B cell (primary cell): ENCODE measurements at regions not wholly inside any gene's neighbourhood (a gene's known extent, or its start where the extent isn't known, plus 50 kb on each side); places are given as distances from the start of the nearest gene placed in this dataset.

Source experiments
- ATAC-seq: fragments of 200-7000 bp; cut with Tn5 transposase; one replicate; pipeline ENCODE4 v1.10.0; 2021; ENCODE audit warnings: low read depth, mild to moderate bottlenecking, moderate number of reproducible peaks, moderate library complexity
- CTCF ChIA-PET: fragments of 350-600 bp; sonication (Branson Sonifier 250); formaldehyde crosslinking; loops from one replicate; lab custom pipeline; 2021; ENCODE audit warnings: antibody characterized with exemption, inconsistent platforms; lab: Charles Lee
- POLR2A ChIA-PET: fragments of 350-600 bp; sonication (Branson Sonifier 250); formaldehyde crosslinking; loops from one replicate; lab custom pipeline; 2021; ENCODE audit warnings: antibody characterized with exemption; lab: Charles Lee
- DNase-seq: peaks from one replicate; pipeline ENCODE4 v3.0.0; 2013
- H2AFZ ChIP-seq: 2 replicates; pipeline ENCODE4 v1.6.1; 2012; ENCODE audit warnings: mild to moderate bottlenecking, low read depth, low read length; ENCODE audit not compliant: insufficient read depth, poor library complexity, severe bottlenecking
- H3K27ac ChIP-seq, 2 donors: 1 replicate in 1 of 2; 2 replicates in 1 of 2; pipeline ENCODE4 v1.5.1; 2012 to 2013; ENCODE audit warnings: low read length in 2 of 2, mild to moderate bottlenecking in 2 of 2, moderate library complexity in 1 of 2
- H3K27me3 ChIP-seq, 4 experiments: fragments of 200-600 bp in 1 of 4; sonication (generic) in 1 of 4; replicated peaks in 1 of 4; 1 replicate in 2 of 4; 2 replicates in 2 of 4; pipeline versions ENCODE4 v1.6.1 to v1.7.0; 2013 to 2016; ENCODE audit warnings: low read length in 3 of 4, mild to moderate bottlenecking in 2 of 4, mixed read lengths in 1 of 4, moderate library complexity in 1 of 4; ENCODE audit not compliant: insufficient read depth in 4 of 4, control insufficient read depth in 3 of 4; ENCODE audit errors: control extremely low read depth in 1 of 4
- H3K36me3 ChIP-seq, 2 experiments: replicated peaks in 1 of 2; 1 replicate in 1 of 2; 2 replicates in 1 of 2; pipeline versions ENCODE4 v1.6.1 to v1.7.1; 2013; ENCODE audit warnings: low read length in 1 of 2; ENCODE audit not compliant: insufficient read depth in 2 of 2, control insufficient read depth in 1 of 2; ENCODE audit errors: control extremely low read depth in 1 of 2, extremely low read depth in 1 of 2
- H3K4me1 ChIP-seq, 2 donors: fragments of 200-600 bp in 1 of 2; sonication (generic) in 1 of 2; 1 replicate in 1 of 2; 2 replicates in 1 of 2; pipeline versions ENCODE4 v1.5.1 to v1.6.1; 2013 to 2017; ENCODE audit warnings: low read length in 2 of 2; ENCODE audit not compliant: control insufficient read depth in 2 of 2, insufficient read depth in 2 of 2
- H3K4me2 ChIP-seq: replicated peaks from 2 replicates; pipeline ENCODE3; 2012; ENCODE audit warnings: mild to moderate bottlenecking, low read depth, low read length; ENCODE audit not compliant: poor library complexity, severe bottlenecking
- H3K4me3 ChIP-seq, 5 experiments: fragments of 200-600 bp in 1 of 5; sonication (generic) in 1 of 5; 1 replicate in 3 of 5; 2 replicates in 2 of 5; pipeline versions ENCODE4 v1.5.1 to v1.7.0; 2011 to 2016; ENCODE audit warnings: low read length in 4 of 5, mild to moderate bottlenecking in 4 of 5, low read depth in 2 of 5, control low read depth in 1 of 5, moderate library complexity in 1 of 5; ENCODE audit not compliant: insufficient read depth in 1 of 5; ENCODE audit errors: control extremely low read depth in 1 of 5, extremely low read depth in 1 of 5
- H3K79me2 ChIP-seq: fragments of 200-600 bp; sonication (generic); one replicate; pipeline ENCODE4 v1.6.0; 2016; ENCODE audit warnings: low read length; ENCODE audit not compliant: control insufficient read depth, insufficient read depth
- H3K9ac ChIP-seq: fragments of 200-600 bp; sonication (generic); 2 replicates; pipeline ENCODE4 v1.6.1; 2017; ENCODE audit warnings: mild to moderate bottlenecking, low read length, moderate library complexity
- H3K9me3 ChIP-seq, 3 donors: one replicate each; pipeline versions ENCODE4 v1.6.1 to v1.7.1; 2013; ENCODE audit warnings: low read length in 2 of 3; ENCODE audit not compliant: control insufficient read depth in 2 of 3, insufficient read depth in 1 of 3; ENCODE audit errors: control extremely low read depth in 1 of 3
- H4K20me1 ChIP-seq: 2 replicates; pipeline ENCODE4 v1.6.0; 2012; ENCODE audit warnings: mild to moderate bottlenecking, low read length; ENCODE audit not compliant: insufficient read depth, control insufficient read depth, poor library complexity, severe bottlenecking
- H3K27ac Mint-ChIP-seq: one replicate; pipeline ENCODE4 v1.8.0; 2021; ENCODE audit warnings: mixed read lengths
- H3K27me3 Mint-ChIP-seq: one replicate; pipeline ENCODE4 v1.8.0; 2021; ENCODE audit warnings: mixed read lengths
- H3K4me1 Mint-ChIP-seq: one replicate; pipeline ENCODE4 v1.8.0; 2021; ENCODE audit warnings: mixed read lengths
- H3K4me3 Mint-ChIP-seq: one replicate; pipeline ENCODE4 v1.8.0; 2021; ENCODE audit warnings: mixed read lengths
- H3K9me3 Mint-ChIP-seq: one replicate; pipeline ENCODE4 v1.8.0; 2022; ENCODE audit warnings: mixed read lengths; ENCODE audit not compliant: insufficient read depth
- CTCF ChIP-seq: fragments of 200-600 bp; IDR thresholded peaks from one replicate; pipeline ENCODE4 v1.8.0; 2022; ENCODE audit warnings: antibody characterized with exemption, mild to moderate bottlenecking
- EZH2 ChIP-seq: IDR thresholded peaks from 2 replicates; pipeline ENCODE4 v1.6.1; 2012; ENCODE audit warnings: borderline replicate concordance, low read depth, mild to moderate bottlenecking, moderate library complexity, low read length; ENCODE audit not compliant: insufficient read depth, poor library complexity, severe bottlenecking
- WGBS: methylation state at CpG from one replicate; pipeline ENCODE4 v1.1.5; 2013; ENCODE audit warnings: missing lambda C conversion rate; ENCODE audit not compliant: insufficient coverage; 5-methylcytosine and 5-hydroxymethylcytosine counted together
- intact Hi-C: fragments of 100-400 bp; cut with micrococcal nuclease; formaldehyde crosslinking; loops from one replicate; pipeline ENCODE4 v1.10.0; 2022

GRCh38 chrX:113950081-113950678 lies 633.7 kb upstream of the HTR2C start:
- H3K27ac ChIP-seq: no peak overlapping the region
- TF ChIP-seq CTCF (no peak), EZH2 (no peak)
- H3K4me3 ChIP-seq: no peak overlapping the region
- H3K9me3 ChIP-seq: peaks cover 0 to 5% (median 1%) of the 10 kb centered on the region in 3 donors
- no peak overlapping the region for H3K4me2 ChIP-seq
- H3K27me3 ChIP-seq: no peaks in the 10 kb centered on the region
- Mint-ChIP-seq H3K9me3 (no peaks in the 10 kb centered on the region), H3K4me3 (no peak overlapping the region), H3K4me1 (no peaks in the 10 kb centered on the region), H3K27me3 (no peaks in the 10 kb centered on the region), H3K27ac (no peak overlapping the region)
- H3K4me1 ChIP-seq: no peaks in the 10 kb centered on the region
- DNase-seq: no peak
- ChIA-PET POLR2A (no interaction called here), CTCF (no interaction called here)
- H4K20me1 ChIP-seq: no peaks in the 10 kb centered on the region
- H3K36me3 ChIP-seq: no peaks in the 10 kb centered on the region
- ATAC-seq: no peak
- H3K9ac ChIP-seq: no peak overlapping the region
- no CpG with 5 or more reads among the region's 5 CpGs for WGBS
- H3K79me2 ChIP-seq: no peaks in the 10 kb centered on the region
- intact Hi-C loops: no loop called here
- no peak overlapping the region for H2AFZ ChIP-seq

GRCh38 chrX:113947548-113947947 lies 636.3 kb upstream of the HTR2C start:
- H3K27ac Mint-ChIP-seq: no peak overlapping the region
- H3K9me3 Mint-ChIP-seq: no peaks in the 10 kb centered on the region
- Histone ChIP-seq H3K9ac (no peak overlapping the region), H4K20me1 (no peaks in the 10 kb centered on the region), H3K27me3 (no peaks in the 10 kb centered on the region), H3K9me3 (peaks cover 0 to 5% (median 0%) of the 10 kb centered on the region in 3 donors), H3K79me2 (no peaks in the 10 kb centered on the region), H3K27ac (no peak overlapping the region), H3K4me3 (no peak overlapping the region), H2AFZ (no peak overlapping the region), H3K4me2 (no peak overlapping the region), H3K4me1 (no peaks in the 10 kb centered on the region), H3K36me3 (no peaks in the 10 kb centered on the region)
- ChIA-PET POLR2A (no interaction called here), CTCF (no interaction called here)
- H3K27me3 Mint-ChIP-seq: no peaks in the 10 kb centered on the region
- DNase-seq: no peak
- TF ChIP-seq CTCF: no peak
- TF ChIP-seq EZH2: no peak
- no CpG with 5 or more reads among the region's 1 CpG for WGBS
- no peak overlapping the region for H3K4me3 Mint-ChIP-seq
- H3K4me1 Mint-ChIP-seq: no peaks in the 10 kb centered on the region
- intact Hi-C loops: no loop called here
- no peak for ATAC-seq
